C4-2B (cell line): ENCODE measurements at regions not wholly inside any gene's neighbourhood (a gene's known extent, or its start where the extent isn't known, plus 50 kb on each side); places are given as distances from the start of the nearest gene placed in this dataset.

Experiments
- ZFX ChIP-seq: fragments of 450-650 bp; IDR thresholded peaks from 2 replicates; pipeline ENCODE4 v1.6.1; 2017
- TF ChIP-seq, protein P1 (sequence below): fragments of 450-650 bp; conservative IDR thresholded peaks from 2 replicates; pipeline ENCODE4 v1.5.1; 2017; ENCODE audit warnings: mild to moderate bottlenecking

DNA sequence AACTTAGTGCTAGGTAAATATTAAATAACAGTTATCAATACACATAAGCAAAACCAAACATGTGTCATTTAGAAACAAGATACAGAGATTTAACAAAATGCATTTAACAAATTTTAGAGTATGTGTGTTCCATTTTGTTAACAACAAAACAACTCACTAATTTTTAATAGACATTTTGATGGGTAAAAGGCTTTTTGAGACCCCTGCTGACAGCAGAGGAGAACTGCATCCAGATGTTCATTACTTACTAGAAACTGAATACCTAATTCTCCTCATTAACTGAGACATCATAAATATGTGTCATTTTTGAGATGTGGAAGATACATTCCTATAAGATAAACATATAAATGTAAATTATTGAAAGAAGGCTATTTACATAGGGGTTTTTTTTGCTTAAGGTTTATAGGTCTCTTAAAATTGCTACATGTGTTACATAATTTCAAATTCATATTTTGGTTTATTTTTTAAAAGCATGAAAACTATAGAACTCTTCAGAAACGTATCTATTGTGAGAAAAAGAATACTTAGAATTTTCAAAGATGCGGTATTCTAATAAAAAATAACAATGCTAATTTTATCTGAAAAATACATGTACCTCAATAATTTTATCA is 1009.8 kb downstream of the TUSC7 start:
- TF ChIP-seq, protein P1, sequence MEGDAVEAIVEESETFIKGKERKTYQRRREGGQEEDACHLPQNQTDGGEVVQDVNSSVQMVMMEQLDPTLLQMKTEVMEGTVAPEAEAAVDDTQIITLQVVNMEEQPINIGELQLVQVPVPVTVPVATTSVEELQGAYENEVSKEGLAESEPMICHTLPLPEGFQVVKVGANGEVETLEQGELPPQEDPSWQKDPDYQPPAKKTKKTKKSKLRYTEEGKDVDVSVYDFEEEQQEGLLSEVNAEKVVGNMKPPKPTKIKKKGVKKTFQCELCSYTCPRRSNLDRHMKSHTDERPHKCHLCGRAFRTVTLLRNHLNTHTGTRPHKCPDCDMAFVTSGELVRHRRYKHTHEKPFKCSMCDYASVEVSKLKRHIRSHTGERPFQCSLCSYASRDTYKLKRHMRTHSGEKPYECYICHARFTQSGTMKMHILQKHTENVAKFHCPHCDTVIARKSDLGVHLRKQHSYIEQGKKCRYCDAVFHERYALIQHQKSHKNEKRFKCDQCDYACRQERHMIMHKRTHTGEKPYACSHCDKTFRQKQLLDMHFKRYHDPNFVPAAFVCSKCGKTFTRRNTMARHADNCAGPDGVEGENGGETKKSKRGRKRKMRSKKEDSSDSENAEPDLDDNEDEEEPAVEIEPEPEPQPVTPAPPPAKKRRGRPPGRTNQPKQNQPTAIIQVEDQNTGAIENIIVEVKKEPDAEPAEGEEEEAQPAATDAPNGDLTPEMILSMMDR: peak; percentile 87
- no peak for TF ChIP-seq ZFX
